ENCODE measurements at regions not wholly inside any gene's neighbourhood (a gene's known extent, or its start where the extent isn't known, plus 50 kb on each side); places are given as distances from the start of the nearest gene placed in this dataset.

GRCh38 chr6:168210239-168211105 lies 109.1 kb downstream of the DACT2 start:
- FAIRE-seq: no peak

GRCh38 chr6:168209420-168209819 lies 110.2 kb downstream of the DACT2 start:
- no peak for FAIRE-seq

GRCh38 chr6:168208854-168209253 lies 110.7 kb downstream of the DACT2 start:
- FAIRE-seq: no peak

GRCh38 chr6:168208402-168208801 lies 111.2 kb downstream of the DACT2 start:
- FAIRE-seq: no peak

GRCh38 chr6:168207421-168208175 lies 112.0 kb downstream of the DACT2 start:
- FAIRE-seq: no peak

- FAIRE-seq: peak; percentile 79
Measured at GRCh38 chr6:168206661-168207274, 112.8 kb downstream of the DACT2 start.

- no peak for FAIRE-seq
Measured at GRCh38 chr6:168206186-168206585, 113.4 kb downstream of the DACT2 start.

GRCh38 chr6:168201799-168202198 lies 117.8 kb downstream of the DACT2 start:
- no peak for FAIRE-seq

GRCh38 chr6:168201383-168201782 lies 118.2 kb downstream of the DACT2 start:
- no peak for FAIRE-seq

- no peak for FAIRE-seq
Measured at GRCh38 chr6:168200571-168201134, 118.9 kb downstream of the DACT2 start.

- no peak for FAIRE-seq
Measured at GRCh38 chr6:168198302-168199180, 119.5 kb upstream of the FRMD1 start.

GRCh38 chr6:168197636-168198301 lies 118.8 kb upstream of the FRMD1 start:
- no peak for FAIRE-seq

- FAIRE-seq: no peak
Measured at GRCh38 chr6:168196881-168197635, 118.0 kb upstream of the FRMD1 start.

- FAIRE-seq: no peak
Measured at GRCh38 chr6:168196385-168196860, 117.4 kb upstream of the FRMD1 start.

- FAIRE-seq: no peak
Measured at GRCh38 chr6:168195712-168196111, 116.7 kb upstream of the FRMD1 start.

GRCh38 chr6:168194732-168195567 lies 115.9 kb upstream of the FRMD1 start:
- no peak for FAIRE-seq

- FAIRE-seq: no peak
Measured at GRCh38 chr6:168193816-168194721, 115.1 kb upstream of the FRMD1 start.

Data from islet of Langerhans (tissue), 1 donor.